ENCODE measurements at regions not wholly inside any gene's neighbourhood (a gene's known extent, or its start where the extent isn't known, plus 50 kb on each side); places are given as distances from the start of the nearest gene placed in this dataset.

DNA sequence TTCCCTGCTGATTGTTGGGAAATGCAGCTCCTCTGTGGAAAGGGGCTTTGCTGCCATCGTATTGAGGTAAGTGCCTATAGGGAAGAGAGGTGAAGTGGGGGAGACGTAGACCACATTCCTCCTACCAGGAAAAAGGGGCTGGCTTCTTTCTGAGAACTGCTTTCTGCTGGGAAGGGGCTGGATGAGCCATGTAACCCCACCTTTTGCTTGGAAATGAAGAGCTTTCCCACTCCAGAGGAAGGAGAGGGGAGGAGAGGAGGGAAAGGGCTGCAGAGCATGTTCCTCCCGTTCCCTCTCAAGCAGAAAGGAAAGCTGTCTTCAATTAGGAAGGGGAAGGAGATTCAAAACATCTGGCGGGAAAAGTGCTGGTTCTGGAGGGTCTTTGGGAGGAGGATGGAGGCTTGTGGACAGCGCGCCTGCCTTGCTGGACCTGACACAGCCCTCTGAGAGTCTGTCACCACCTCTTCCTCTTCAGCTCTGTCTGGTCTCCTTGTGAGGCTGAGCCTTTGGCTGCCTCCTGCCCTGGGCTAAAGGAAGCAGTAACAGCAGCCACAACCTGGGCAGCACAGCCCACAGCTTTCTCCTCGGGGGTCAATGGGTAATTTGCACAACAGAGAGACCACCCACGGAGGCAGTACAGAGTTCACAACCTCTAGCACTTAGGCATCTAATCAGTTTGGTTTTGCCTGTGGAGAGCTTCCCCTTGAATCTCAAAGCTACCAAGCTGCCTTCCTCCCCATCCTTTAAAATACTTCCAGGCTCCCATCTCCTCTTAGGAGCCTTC lies 410.0 kb upstream of the TNP1 start:
- TF ChIP-seq, protein P1, sequence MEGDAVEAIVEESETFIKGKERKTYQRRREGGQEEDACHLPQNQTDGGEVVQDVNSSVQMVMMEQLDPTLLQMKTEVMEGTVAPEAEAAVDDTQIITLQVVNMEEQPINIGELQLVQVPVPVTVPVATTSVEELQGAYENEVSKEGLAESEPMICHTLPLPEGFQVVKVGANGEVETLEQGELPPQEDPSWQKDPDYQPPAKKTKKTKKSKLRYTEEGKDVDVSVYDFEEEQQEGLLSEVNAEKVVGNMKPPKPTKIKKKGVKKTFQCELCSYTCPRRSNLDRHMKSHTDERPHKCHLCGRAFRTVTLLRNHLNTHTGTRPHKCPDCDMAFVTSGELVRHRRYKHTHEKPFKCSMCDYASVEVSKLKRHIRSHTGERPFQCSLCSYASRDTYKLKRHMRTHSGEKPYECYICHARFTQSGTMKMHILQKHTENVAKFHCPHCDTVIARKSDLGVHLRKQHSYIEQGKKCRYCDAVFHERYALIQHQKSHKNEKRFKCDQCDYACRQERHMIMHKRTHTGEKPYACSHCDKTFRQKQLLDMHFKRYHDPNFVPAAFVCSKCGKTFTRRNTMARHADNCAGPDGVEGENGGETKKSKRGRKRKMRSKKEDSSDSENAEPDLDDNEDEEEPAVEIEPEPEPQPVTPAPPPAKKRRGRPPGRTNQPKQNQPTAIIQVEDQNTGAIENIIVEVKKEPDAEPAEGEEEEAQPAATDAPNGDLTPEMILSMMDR (IDR thresholded peaks at IDR 0.05): no peak
- TF ChIP-seq POLR2A (IDR thresholded peaks at IDR 0.05): no peak

All from body of pancreas (tissue), 4 donors.